NCI-H446 (cell line): ENCODE measurements at regions not wholly inside any gene's neighbourhood (a gene's known extent, or its start where the extent isn't known, plus 50 kb on each side); places are given as distances from the start of the nearest gene placed in this dataset.
"Not testable (repeated sequence)": the region's sequence is repeated elsewhere in the genome, so short reads cannot be mapped to it uniquely, and the experiment has no call there.

Experiments
- DNase-seq, 2 experiments: peaks; one replicate each; lab custom pipeline; 2025; lab: John Stamatoyannopoulos, UW

- no peak for DNase-seq
These were observed 257.8 kb downstream of the PLK2 start for GRCh38 chr5:58201922-58202648.

GRCh38 chr5:58200451-58200850 lies 259.4 kb downstream of the PLK2 start:
- no peak for DNase-seq

- no peak for DNase-seq
These were observed 260.8 kb downstream of the PLK2 start for GRCh38 chr5:58199087-58199486.

- DNase-seq = no peak
These were observed 261.6 kb downstream of the PLK2 start for GRCh38 chr5:58198330-58198729.

GRCh38 chr5:58197875-58198274 lies 262.0 kb downstream of the PLK2 start:
- DNase-seq = no peak

- no peak for DNase-seq
These were observed 268.4 kb downstream of the PLK2 start for GRCh38 chr5:58191443-58191842.

GRCh38 chr5:58188262-58188651 lies 271.6 kb downstream of the PLK2 start:
- DNase-seq = no peak

- no peak for DNase-seq
These were observed 272.2 kb downstream of the PLK2 start for GRCh38 chr5:58187432-58188261.

GRCh38 chr5:58185801-58186200 lies 274.1 kb downstream of the PLK2 start:
- DNase-seq = no peak

- no peak for DNase-seq
These were observed 274.5 kb downstream of the PLK2 start for GRCh38 chr5:58185397-58185796.

GRCh38 chr5:58184910-58185309 lies 275.0 kb downstream of the PLK2 start:
- DNase-seq = no peak

GRCh38 chr5:58183786-58184085 lies 276.1 kb downstream of the PLK2 start:
- DNase-seq = no peak

GRCh38 chr5:58183078-58183785 lies 276.7 kb downstream of the PLK2 start:
- no peak for DNase-seq

GRCh38 chr5:58182287-58182841 lies 277.5 kb downstream of the PLK2 start:
- DNase-seq = no peak

- DNase-seq = no peak
These were observed 278.2 kb downstream of the PLK2 start for GRCh38 chr5:58181578-58182286.

- no peak for DNase-seq
These were observed 286.9 kb downstream of the PLK2 start for GRCh38 chr5:58172946-58173345.

- DNase-seq = no peak
These were observed 294.7 kb downstream of the PLK2 start for GRCh38 chr5:58165152-58165551.

- DNase-seq = not testable (repeated sequence)
These were observed 298.0 kb downstream of the PLK2 start for GRCh38 chr5:58161889-58162288.

GRCh38 chr5:58156973-58157701 lies 302.7 kb downstream of the PLK2 start:
- DNase-seq = no peak

- DNase-seq = no peak
These were observed 303.5 kb downstream of the PLK2 start for GRCh38 chr5:58156361-58156760.

GRCh38 chr5:58153255-58153654 lies 306.6 kb downstream of the PLK2 start:
- DNase-seq = no peak
